Fibroblast of skin of right biceps (primary cell): ENCODE measurements at regions not wholly inside any gene's neighbourhood (a gene's known extent, or its start where the extent isn't known, plus 50 kb on each side); places are given as distances from the start of the nearest gene placed in this dataset.
"Not testable (repeated sequence)": the region's sequence is repeated elsewhere in the genome, so short reads cannot be mapped to it uniquely, and the experiment has no call there.

Source experiments
- DNase-seq: peaks from one replicate; pipeline ENCODE4 v3.0.0-alpha.2; 2013

DNA sequence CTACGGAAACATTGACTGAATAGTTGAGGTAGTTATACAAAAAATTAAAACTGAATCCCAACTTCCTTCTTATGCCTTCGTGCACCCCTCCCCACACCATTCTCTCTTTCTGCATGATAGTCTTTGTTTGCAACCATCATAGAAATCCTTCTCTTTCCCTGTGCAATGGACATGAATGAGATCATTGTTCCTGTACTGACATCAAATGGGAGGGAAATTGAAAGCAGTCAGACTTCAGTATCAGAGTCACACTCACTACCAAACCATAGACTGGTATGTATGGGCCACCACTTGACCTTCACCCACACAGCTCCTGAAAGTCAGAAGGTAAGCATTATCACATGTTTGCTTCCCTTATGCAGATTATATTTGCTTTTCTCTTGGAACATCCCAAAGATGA, 782.8 kb downstream of the BCL11A start:
- no peak for DNase-seq

DNA sequence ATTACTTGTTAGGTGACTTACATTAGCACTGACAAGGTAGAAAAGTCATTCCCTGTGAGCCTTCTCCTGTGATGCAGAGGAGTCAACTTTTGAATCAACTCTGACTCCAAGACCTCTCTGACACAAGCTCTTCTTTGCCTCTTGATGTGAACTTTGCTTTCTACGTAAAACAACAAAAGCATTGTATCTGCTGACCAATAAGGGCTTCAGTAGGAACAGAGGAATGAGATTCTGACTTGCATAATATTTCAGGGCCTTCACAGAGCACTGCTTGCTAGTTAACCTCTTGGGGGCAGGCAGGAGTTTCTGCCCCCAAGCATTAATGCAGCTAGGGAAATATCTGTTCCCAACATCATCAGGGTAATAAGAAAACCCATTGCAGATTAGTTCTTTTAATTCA, 791.5 kb downstream of the BCL11A start:
- DNase-seq: no peak

DNA sequence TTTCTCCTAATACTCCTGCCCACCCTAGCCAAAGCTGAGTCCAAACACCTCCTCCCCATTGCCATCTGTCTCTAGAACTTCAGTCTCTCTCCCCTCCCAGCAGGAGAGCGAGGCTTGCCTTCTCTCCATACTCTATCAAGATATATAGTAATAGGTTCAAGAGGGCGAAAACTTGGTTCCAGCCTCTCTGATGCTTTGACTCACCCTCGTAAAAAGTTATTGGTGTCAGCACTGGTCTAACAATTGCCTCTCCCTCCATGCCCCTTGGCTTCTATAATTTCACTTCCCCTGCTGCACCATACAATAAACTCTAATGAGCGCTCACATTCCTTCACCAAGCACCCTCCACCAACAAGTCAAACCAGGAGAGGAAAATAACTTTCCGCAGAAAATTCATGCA, 797.3 kb downstream of the BCL11A start:
- DNase-seq: no peak

- no peak for DNase-seq
Measured at GRCh38 chr2:59754011-59754735, 799.3 kb downstream of the BCL11A start.

GRCh38 chr2:59752512-59752911, 800.9 kb downstream of the BCL11A start:
- no peak for DNase-seq

- no peak for DNase-seq
Measured at GRCh38 chr2:59752071-59752470, 801.4 kb downstream of the BCL11A start.

- not testable (repeated sequence) for DNase-seq
Measured at GRCh38 chr2:59751214-59751613, 802.2 kb downstream of the BCL11A start.

- no peak for DNase-seq
Measured at GRCh38 chr2:59746291-59746690, 807.2 kb downstream of the BCL11A start.

DNA sequence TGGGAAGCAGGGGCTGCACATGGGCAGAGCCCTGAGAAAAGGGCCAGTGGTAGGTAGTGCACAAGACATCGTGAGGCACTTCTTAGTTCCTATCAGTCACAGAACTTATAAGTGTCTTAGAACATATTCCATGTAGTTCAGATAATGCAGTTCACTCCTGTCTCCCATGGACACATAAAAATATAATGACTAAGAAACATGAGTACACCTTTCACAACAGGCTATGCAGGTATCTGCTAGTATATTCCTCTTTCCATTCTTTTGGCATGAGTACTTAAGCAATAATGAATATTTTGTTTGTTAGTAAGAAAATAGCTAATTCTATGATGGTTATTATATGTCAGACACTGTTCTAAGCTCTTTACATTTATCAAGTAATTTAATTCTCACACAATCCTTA, 808.4 kb downstream of the BCL11A start:
- DNase-seq: no peak

DNA sequence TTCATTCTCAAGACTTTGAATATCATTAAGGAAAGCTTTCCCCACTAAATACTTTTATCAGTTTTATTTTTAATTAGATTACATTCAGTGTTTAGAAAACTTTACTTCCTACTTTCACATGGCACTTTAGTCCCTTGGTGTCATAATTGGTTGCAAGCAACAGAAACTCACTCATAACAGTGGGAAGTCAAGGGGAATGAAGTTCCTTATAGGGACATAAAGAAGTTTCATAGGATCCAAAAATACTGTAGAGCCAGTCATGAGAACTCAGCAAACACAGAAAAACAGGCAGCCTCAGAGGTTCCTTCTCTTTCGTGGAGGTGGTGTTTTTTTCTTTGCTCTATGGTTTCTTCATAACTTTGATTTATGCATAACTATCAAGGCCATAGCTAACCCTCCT, 809.0 kb downstream of the BCL11A start:
- DNase-seq: no peak

GRCh38 chr2:59741840-59742239, 811.6 kb downstream of the BCL11A start:
- no peak for DNase-seq

DNA sequence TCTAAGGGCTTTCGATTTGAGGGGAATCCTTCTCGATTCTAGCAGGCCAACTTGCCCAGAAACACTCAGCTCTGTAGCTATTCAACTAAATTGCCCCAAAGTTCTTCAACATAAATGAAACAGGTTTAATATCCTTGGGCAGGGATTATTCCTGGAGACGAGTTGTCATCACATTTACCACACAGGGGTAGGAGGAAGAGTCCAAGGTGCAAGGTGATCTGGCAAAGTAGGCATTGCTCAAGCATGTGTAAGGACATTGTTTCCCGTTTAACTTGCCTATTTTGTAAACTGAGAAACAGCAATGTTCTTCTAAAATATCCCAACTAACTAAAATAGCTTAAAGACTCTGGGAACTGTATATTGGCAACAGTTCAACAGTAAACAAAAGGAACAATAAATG, 814.3 kb downstream of the BCL11A start:
- no peak for DNase-seq

GRCh38 chr2:59737299-59737698, 816.2 kb downstream of the BCL11A start:
- DNase-seq: no peak

DNA sequence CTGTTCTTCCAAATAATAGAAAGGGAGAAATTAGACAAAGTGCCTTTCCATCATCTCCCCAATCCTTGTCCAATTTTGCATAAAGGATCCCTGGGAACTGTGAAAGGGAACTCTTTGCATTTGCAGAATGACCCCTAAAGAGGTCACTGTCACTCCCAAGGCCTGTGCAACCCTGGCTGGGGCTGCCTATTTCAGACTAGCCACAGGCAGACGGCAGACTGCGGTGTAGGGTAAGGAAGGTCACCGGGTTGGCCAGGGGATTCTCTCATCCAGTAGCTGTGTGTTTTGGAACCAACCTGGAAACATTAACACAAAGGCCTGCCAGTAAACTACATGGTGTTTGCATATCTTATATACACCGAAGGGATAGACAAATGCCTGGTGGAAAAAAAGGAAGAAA, 818.7 kb downstream of the BCL11A start:
- DNase-seq: no peak

DNA sequence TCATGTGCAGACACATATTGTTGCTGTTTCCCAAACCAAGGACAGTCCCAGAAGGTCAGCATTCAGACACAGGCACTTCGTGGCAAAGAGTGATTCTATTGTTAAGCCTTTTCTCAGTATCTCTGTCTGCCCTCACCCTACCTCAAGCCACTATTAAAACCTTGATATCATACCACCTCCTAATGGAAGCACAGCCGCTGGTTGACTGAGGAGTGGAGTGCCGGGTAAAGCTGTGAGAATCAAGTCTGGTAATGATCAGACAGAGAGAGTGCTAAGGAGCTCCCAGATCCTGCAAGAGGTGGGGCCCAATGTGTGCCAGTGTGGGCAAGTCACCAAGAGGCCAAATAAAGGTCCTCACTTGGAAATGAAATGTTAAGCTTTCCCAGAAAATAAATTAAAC, 819.5 kb downstream of the BCL11A start:
- DNase-seq: no peak

- DNase-seq: no peak
Measured at GRCh38 chr2:59733567-59733930, 819.9 kb downstream of the BCL11A start.

DNA sequence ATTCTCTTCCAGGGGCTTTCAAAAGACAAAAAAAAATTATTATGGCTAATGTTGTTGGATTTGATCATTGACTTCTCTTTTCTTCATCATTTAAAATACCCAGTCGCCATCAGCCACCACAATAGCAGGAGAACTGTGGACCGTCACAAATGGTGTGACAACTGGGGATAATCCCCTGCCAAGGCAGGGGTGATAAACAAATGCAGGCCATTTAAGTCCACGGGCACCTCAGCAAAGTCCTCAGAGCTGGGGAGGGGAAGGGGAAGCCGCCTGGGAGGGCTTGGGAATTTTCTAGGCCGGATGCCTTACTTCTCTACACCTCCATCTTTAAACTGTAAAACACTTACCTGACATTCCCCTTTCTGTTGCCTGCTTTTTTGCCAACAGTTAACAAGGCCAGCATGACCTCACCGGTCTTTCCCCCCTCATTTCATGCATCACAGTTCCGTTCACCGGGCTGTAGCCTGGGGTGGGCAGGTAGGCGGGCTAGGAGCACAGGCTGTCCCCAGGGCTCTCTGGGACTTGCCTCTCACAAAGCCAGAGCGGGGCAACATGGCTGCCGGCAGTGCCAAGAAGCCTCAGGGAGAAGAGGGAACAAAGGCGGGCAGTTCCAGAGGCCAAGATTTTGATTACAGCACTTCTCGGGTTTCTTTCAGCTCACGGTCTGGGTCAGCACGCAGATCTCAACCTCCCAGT, 820.4 kb downstream of the BCL11A start:
- no peak for DNase-seq

DNA sequence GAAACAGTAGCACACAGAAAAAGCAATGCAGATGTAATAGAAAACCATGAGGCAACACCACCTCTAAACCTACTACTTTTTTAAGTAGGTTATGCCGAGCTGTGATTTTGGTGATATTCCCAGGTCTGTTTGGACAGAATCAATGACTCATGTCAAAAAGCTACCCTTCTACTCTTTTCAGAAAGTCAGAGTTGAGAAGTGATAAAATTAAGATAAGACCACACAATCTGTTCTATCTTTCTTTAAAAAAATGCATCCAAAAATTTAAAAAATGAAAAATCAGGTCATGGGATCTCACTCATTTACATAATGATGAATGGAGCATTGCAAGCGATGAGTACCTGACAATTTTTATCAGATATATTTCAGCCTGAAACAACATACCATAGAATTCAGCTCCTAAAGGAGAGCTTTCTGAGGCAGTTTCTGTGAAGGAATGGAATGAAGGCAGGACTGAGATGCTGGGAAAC, 826.3 kb downstream of the BCL11A start:
- no peak for DNase-seq

GRCh38 chr2:59726228-59727120, 827.0 kb downstream of the BCL11A start:
- DNase-seq: no peak

GRCh38 chr2:59724746-59725145, 828.7 kb downstream of the BCL11A start:
- no peak for DNase-seq

- no peak for DNase-seq
Measured at GRCh38 chr2:59720296-59720866, 833.1 kb downstream of the BCL11A start.

DNA sequence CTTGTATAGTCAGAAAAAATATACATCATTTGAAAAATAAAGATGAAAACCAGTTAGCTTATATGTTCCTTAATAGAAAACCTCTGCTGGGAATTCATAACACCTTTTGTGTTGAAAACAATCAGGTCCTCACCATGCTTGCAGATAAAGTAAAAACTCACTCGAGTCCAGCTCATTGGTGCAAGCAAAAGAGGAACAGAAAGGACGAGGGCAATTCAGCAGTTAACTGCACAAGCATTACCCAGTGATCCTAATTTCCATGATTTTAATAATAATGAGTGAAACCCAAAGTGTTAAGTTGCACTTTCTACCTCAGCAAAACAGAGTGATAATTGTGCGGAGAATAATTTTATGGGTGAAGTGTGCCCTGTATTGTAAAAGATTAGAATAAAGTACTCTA, 839.9 kb downstream of the BCL11A start:
- DNase-seq: no peak

- DNase-seq: no peak
Measured at GRCh38 chr2:59711121-59711520, 842.3 kb downstream of the BCL11A start.
